ENCODE measurements at regions not wholly inside any gene's neighbourhood (a gene's known extent, or its start where the extent isn't known, plus 50 kb on each side); places are given as distances from the start of the nearest gene placed in this dataset.

DNA sequence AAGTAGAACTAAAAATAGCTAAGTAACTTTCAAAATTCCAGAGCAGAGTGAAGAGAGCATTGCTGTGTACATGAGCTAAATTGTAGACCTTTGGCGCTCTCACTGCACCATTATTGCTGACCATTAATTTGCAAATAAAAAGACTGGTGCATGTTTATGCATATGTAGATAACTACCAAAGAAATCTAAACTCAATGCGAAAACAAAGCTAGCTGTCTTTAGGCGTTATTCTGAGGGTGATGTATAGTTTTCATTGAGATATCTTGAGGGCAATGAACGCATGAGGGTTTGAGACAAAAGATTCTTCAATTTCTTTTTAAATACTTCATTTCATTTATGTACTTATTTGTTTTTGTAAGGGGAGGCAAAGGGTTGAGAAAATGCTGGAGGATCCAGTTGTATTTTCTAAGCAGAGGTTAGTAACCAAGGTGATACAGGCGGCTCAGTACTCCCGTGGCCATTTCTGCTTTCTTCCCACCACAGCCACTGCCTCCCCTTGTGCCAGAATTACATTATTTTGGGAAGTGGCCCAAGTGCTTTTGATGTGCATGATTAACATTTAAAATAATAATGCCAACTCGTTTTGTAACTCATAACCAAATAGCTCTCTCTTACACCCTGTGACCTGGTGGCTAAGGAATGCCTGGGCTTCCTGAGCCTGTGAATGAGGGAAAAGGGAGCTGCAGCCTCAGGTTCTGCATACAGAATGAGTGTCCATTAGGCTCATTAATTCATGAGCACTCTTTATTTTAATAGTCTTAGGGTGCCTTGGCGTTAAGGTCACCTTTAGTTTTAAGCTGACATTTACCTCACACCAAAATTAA, 797.8 kb upstream of the GYPC start:
- TF ChIP-seq EZH2phosphoT487 (IDR thresholded peaks at IDR 0.05; ENCODE audit: borderline replicate concordance, low read length) (no peak), EZH2 (IDR thresholded peaks at IDR 0.05; ENCODE audit: low read length, unreplicated experiment) (no peak)
- TF ChIP-seq, protein P1, sequence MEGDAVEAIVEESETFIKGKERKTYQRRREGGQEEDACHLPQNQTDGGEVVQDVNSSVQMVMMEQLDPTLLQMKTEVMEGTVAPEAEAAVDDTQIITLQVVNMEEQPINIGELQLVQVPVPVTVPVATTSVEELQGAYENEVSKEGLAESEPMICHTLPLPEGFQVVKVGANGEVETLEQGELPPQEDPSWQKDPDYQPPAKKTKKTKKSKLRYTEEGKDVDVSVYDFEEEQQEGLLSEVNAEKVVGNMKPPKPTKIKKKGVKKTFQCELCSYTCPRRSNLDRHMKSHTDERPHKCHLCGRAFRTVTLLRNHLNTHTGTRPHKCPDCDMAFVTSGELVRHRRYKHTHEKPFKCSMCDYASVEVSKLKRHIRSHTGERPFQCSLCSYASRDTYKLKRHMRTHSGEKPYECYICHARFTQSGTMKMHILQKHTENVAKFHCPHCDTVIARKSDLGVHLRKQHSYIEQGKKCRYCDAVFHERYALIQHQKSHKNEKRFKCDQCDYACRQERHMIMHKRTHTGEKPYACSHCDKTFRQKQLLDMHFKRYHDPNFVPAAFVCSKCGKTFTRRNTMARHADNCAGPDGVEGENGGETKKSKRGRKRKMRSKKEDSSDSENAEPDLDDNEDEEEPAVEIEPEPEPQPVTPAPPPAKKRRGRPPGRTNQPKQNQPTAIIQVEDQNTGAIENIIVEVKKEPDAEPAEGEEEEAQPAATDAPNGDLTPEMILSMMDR (conservative IDR thresholded peaks at IDR 0.05; ENCODE audit: low read depth, low read length) = no peak
